Spleen (tissue), 11 donors: ENCODE measurements at regions not wholly inside any gene's neighbourhood (a gene's known extent, or its start where the extent isn't known, plus 50 kb on each side); places are given as distances from the start of the nearest gene placed in this dataset.

Source experiments
- DNase-seq: peaks from one replicate; pipeline ENCODE4 v3.0.0-alpha.2; 2020
- H3K27ac ChIP-seq, 8 donors: fragments of 200-600 bp; sonication (generic) in 7 of 8; 1 replicate in 4 of 8; 2 replicates in 4 of 8; pipeline versions ENCODE4 v1.5.0 to v1.8.0; 2016 to 2021; ENCODE audit warnings: inconsistent platforms in 4 of 8, mild to moderate bottlenecking in 4 of 8, moderate library complexity in 1 of 8
- H3K27me3 ChIP-seq, 7 donors: fragments of 200-600 bp; sonication (generic) in 6 of 7; replicated peaks in 1 of 7; 1 replicate in 4 of 7; 2 replicates in 3 of 7; pipeline versions ENCODE4 v1.5.0 to v1.8.0; 2016 to 2021; ENCODE audit warnings: inconsistent platforms in 3 of 7, mild to moderate bottlenecking in 1 of 7
- H3K36me3 ChIP-seq, 6 donors: fragments of 200-600 bp; sonication (generic) in 5 of 6; 1 replicate in 4 of 6; 2 replicates in 2 of 6; pipeline versions ENCODE4 v1.5.0 to v1.8.0; 2016 to 2021; ENCODE audit warnings: inconsistent platforms in 2 of 6
- H3K4me1 ChIP-seq, 6 donors: fragments of 200-600 bp; sonication (generic) in 5 of 6; 1 replicate in 3 of 6; 2 replicates in 3 of 6; pipeline versions ENCODE4 v1.5.0 to v1.8.0; 2016 to 2021; ENCODE audit warnings: inconsistent platforms in 3 of 6
- H3K4me3 ChIP-seq, 8 donors: fragments of 200-600 bp; sonication (generic) in 7 of 8; 1 replicate in 4 of 8; 2 replicates in 4 of 8; pipeline versions ENCODE4 v1.5.0 to v1.8.0; 2016 to 2021; ENCODE audit warnings: inconsistent platforms in 4 of 8, mild to moderate bottlenecking in 4 of 8, moderate library complexity in 2 of 8
- H3K9me3 ChIP-seq, 8 donors: fragments of 200-600 bp; sonication (generic) in 7 of 8; 1 replicate in 4 of 8; 2 replicates in 4 of 8; pipeline versions ENCODE4 v1.5.0 to v1.8.0; 2016 to 2021; ENCODE audit warnings: inconsistent platforms in 4 of 8
- CTCF ChIP-seq, 11 experiments: fragments of 200-600 bp in 7 of 11; fragments of 450-650 bp in 4 of 11; sonication (generic) in 4 of 11; IDR thresholded peaks in 8 of 11; conservative IDR thresholded peaks in 3 of 11; 1 replicate in 7 of 11; 2 replicates in 4 of 11; pipeline versions ENCODE4 v1.4.0 to v1.8.0; 2016 to 2021; ENCODE audit warnings: antibody characterized with exemption in 11 of 11, inconsistent platforms in 4 of 11, mild to moderate bottlenecking in 1 of 11
- POLR2A ChIP-seq, 3 donors: fragments of 450-650 bp; IDR thresholded peaks; one replicate each; pipeline ENCODE4 v1.5.1; 2017; ENCODE audit warnings: antibody characterized with exemption in 3 of 3, mild to moderate bottlenecking in 1 of 3
- POLR2AphosphoS5 ChIP-seq, 3 donors: sonication (generic); formaldehyde crosslinking; IDR thresholded peaks; one replicate each; pipeline ENCODE4 v1.5.1; 2017; ENCODE audit warnings: antibody characterized with exemption in 3 of 3
- WGBS, 5 donors: extraction: QIAGEN DNeasy Blood & Tissue Kit in 3 of 5; methylation state at CpG; one replicate each; pipeline versions ENCODE4 v1.1.5 to v1.1.7; 2013 to 2018; 5-methylcytosine and 5-hydroxymethylcytosine counted together
- intact Hi-C: fragments of 100-400 bp; cut with DNase I; formaldehyde crosslinking; loops from one replicate; pipeline ENCODE4 v1.15.0; 2023; ENCODE audit warnings: low total_unique reads
- donor health status: healthy with polysubstance abuse.
- donor health status: DM: no; HTN: no; CAD: no; lungs with moderate emphysema.
- donor health status: DM: no; HTN: no; CAD: no.
- donor health status: Bipolar disorder and iron deficiency.
- donor health status: healthy.
- donor health status: DM: no; HTN: no; CAD: no.
- donor health status: DM: yes; HTN: yes; CAD: no.

DNA sequence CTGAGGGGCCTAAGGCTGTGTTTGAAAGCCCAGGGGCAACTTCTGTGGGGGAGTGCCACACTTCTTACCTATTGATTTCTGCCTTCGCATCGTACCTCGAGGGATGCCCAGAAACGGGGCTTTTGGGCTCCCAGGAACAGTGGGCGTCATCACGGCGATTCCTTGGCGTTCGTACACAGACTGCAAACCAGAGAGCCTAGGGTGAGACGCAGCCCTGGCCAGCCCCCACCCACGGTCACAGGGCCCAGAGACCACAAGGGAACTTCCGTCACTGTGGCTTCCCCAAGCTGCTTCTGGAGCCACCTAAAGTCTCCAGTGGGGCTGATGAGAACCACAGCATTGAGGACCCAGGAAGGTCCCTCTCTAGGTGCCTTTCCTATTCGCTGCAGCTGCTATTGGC lies 91.9 kb downstream of the CTTN start:
- TF ChIP-seq POLR2A (IDR thresholded peaks at IDR 0.05) (no peak), CTCF (IDR thresholded peaks at IDR 0.05 in 8 of 11, conservative IDR thresholded peaks at IDR 0.05 in 3 of 11) (no peak), POLR2AphosphoS5 (IDR thresholded peaks at IDR 0.05) (no peak)
- intact Hi-C loops = no loop called here
- Histone ChIP-seq H3K27me3 (no peaks in the 10 kb centered on the region), H3K36me3 (no peaks in the 10 kb centered on the region), H3K4me1 (no peaks in the 10 kb centered on the region), H3K27ac (no peak overlapping the region), H3K4me3 (no peak overlapping the region), H3K9me3 (peaks cover 0 to 31% (median 25%) of the 10 kb centered on the region in 8 donors)
- peak; percentile 40 for DNase-seq
- WGBS, 5 donors = 79 to 91% (median 90%) methylated on average over 13 of the region's 13 CpGs

GRCh38 chr11:70490723-70491558 lies 92.6 kb downstream of the CTTN start:
- WGBS, 5 donors = 78 to 90% (median 81%) methylated on average over 7 to 8 of the region's 8 CpGs
- Histone ChIP-seq H3K9me3 (peaks cover 0 to 31% (median 25%) of the 10 kb centered on the region in 8 donors), H3K27ac (no peak overlapping the region), H3K36me3 (no peaks in the 10 kb centered on the region), H3K27me3 (no peaks in the 10 kb centered on the region), H3K4me3 (no peak overlapping the region), H3K4me1 (no peaks in the 10 kb centered on the region)
- TF ChIP-seq POLR2A (IDR thresholded peaks at IDR 0.05) (no peak), POLR2AphosphoS5 (IDR thresholded peaks at IDR 0.05) (no peak), CTCF (IDR thresholded peaks at IDR 0.05 in 8 of 11, conservative IDR thresholded peaks at IDR 0.05 in 3 of 11) (no peak)
- peak; percentile 25 for DNase-seq
- intact Hi-C loops = no loop called here

GRCh38 chr11:70491696-70492472 lies 93.6 kb downstream of the CTTN start:
- peaks cover 0 to 31% (median 25%) of the 10 kb centered on the region in 8 donors for H3K9me3 ChIP-seq
- no peak overlapping the region for H3K27ac ChIP-seq
- no peaks in the 10 kb centered on the region for H3K27me3 ChIP-seq
- TF ChIP-seq POLR2A (IDR thresholded peaks at IDR 0.05) = no peak
- TF ChIP-seq POLR2AphosphoS5 (IDR thresholded peaks at IDR 0.05) = no peak
- no peak for TF ChIP-seq CTCF (IDR thresholded peaks at IDR 0.05 in 8 of 11, conservative IDR thresholded peaks at IDR 0.05 in 3 of 11)
- H3K4me3 ChIP-seq = no peak overlapping the region
- intact Hi-C loops = no loop called here
- WGBS, 5 donors = 90 to 95% (median 93%) methylated on average over 21 to 30 of the region's 30 CpGs
- no peaks in the 10 kb centered on the region for H3K36me3 ChIP-seq
- DNase-seq = peak; percentile 62
- no peaks in the 10 kb centered on the region for H3K4me1 ChIP-seq

GRCh38 chr11:70493089-70493474 lies 94.8 kb downstream of the CTTN start:
- DNase-seq = peak; percentile 34
- Histone ChIP-seq H3K4me1 (no peaks in the 10 kb centered on the region), H3K4me3 (no peak overlapping the region), H3K27me3 (no peaks in the 10 kb centered on the region), H3K27ac (no peak overlapping the region), H3K36me3 (no peaks in the 10 kb centered on the region), H3K9me3 (peaks cover 0 to 31% (median 25%) of the 10 kb centered on the region in 8 donors)
- TF ChIP-seq POLR2A (IDR thresholded peaks at IDR 0.05) (no peak), POLR2AphosphoS5 (IDR thresholded peaks at IDR 0.05) (no peak), CTCF (IDR thresholded peaks at IDR 0.05 in 8 of 11, conservative IDR thresholded peaks at IDR 0.05 in 3 of 11) (no peak)
- 63 to 73% (median 69%) methylated on average over 3 of the region's 3 CpGs for WGBS, 5 donors
- intact Hi-C loops = no loop called here
